IMR-90 (cell line): ENCODE measurements at regions not wholly inside any gene's neighbourhood (a gene's known extent, or its start where the extent isn't known, plus 50 kb on each side); places are given as distances from the start of the nearest gene placed in this dataset.

ENCODE experiments used
- ATAC-seq: fragments of 200-7000 bp; cut with Tn5 transposase; 2 replicates; pipeline ENCODE4 v1.9.1; 2020; ENCODE audit warnings: low read depth, mild to moderate bottlenecking, moderate library complexity
- BruUV-seq: library from RNA; stranded (reverse); fragments of 400-500 nt; replicated peaks from 2 replicates; lab custom pipeline; 2021; lab: Mats Ljungman, UMichigan
- CTCF ChIA-PET: fragments of 300-600 bp; formaldehyde crosslinking; extraction: SDS; loops from one replicate; lab custom pipeline; 2021; ENCODE audit warnings: antibody characterized with exemption; lab: Yijun Ruan, JAX
- POLR2A ChIA-PET: fragments of 300-600 bp; sonication (Branson Sonifier 250); formaldehyde crosslinking; loops from one replicate; lab custom pipeline; 2022; ENCODE audit warnings: antibody characterized with exemption; ENCODE audit not compliant: unreplicated experiment; lab: Charles Lee
- DNase-seq: peaks from one replicate; pipeline ENCODE4 v3.0.0; 2013
- H2AFZ ChIP-seq: replicated peaks from 2 replicates; pipeline ENCODE3; 2013; ENCODE audit warnings: low read length, mild to moderate bottlenecking; ENCODE audit not compliant: poor library complexity
- H2AK5ac ChIP-seq: 2 replicates; pipeline ENCODE4 v1.6.1; 2013; ENCODE audit warnings: low read depth, low read length, inconsistent platforms
- H2AK9ac ChIP-seq: replicated peaks from 2 replicates; pipeline ENCODE3; 2013; ENCODE audit warnings: mild to moderate bottlenecking, low read depth, low read length, moderate library complexity; ENCODE audit not compliant: poor library complexity
- H2BK120ac ChIP-seq: 2 replicates; pipeline ENCODE4 v1.6.1; 2013; ENCODE audit warnings: low read depth, low read length, inconsistent platforms
- H2BK15ac ChIP-seq: 3 replicates; pipeline ENCODE4 v1.6.1; 2013; ENCODE audit warnings: low read depth, low read length, inconsistent platforms
- H2BK20ac ChIP-seq: 2 replicates; pipeline ENCODE4 v1.6.1; 2013; ENCODE audit warnings: low read depth, mild to moderate bottlenecking, inconsistent platforms, low read length, moderate library complexity
- H2BK5ac ChIP-seq: 2 replicates; pipeline ENCODE4 v1.6.1; 2013; ENCODE audit warnings: mild to moderate bottlenecking, low read depth, low read length, inconsistent platforms; ENCODE audit not compliant: poor library complexity, severe bottlenecking
- H3K14ac ChIP-seq: replicated peaks from 2 replicates; pipeline ENCODE4 v1.6.1; 2013; ENCODE audit warnings: low read depth, low read length, inconsistent platforms
- H3K18ac ChIP-seq: 2 replicates; pipeline ENCODE4 v1.6.1; 2013; ENCODE audit warnings: low read depth, low read length, control low read depth
- H3K23ac ChIP-seq: 2 replicates; pipeline ENCODE4 v1.6.1; 2013; ENCODE audit warnings: low read depth, low read length, inconsistent platforms
- H3K27ac ChIP-seq: 2 replicates; pipeline ENCODE4 v1.5.1; 2013; ENCODE audit warnings: mild to moderate bottlenecking, control low read depth, low read length; ENCODE audit not compliant: insufficient read depth
- H3K27me3 ChIP-seq: 2 replicates; pipeline ENCODE4 v1.6.1; 2013; ENCODE audit warnings: low read length; ENCODE audit not compliant: control insufficient read depth, insufficient read depth
- H3K36me3 ChIP-seq: 2 replicates; pipeline ENCODE4 v1.6.1; 2013; ENCODE audit warnings: low read length, mixed read lengths; ENCODE audit not compliant: control insufficient read depth, insufficient read depth
- H3K4ac ChIP-seq: 2 replicates; pipeline ENCODE4 v1.6.1; 2013; ENCODE audit warnings: low read depth, low read length, inconsistent platforms
- H3K4me1 ChIP-seq: 2 replicates; pipeline ENCODE4 v1.6.1; 2013; ENCODE audit warnings: low read length, mixed read lengths; ENCODE audit not compliant: control insufficient read depth, insufficient read depth
- H3K4me2 ChIP-seq: 2 replicates; pipeline ENCODE4 v1.6.1; 2013; ENCODE audit warnings: low read depth, mild to moderate bottlenecking, control low read depth, low read length, moderate library complexity
- H3K4me3 ChIP-seq: 2 replicates; pipeline ENCODE4 v1.5.1; 2013; ENCODE audit warnings: low read depth, mild to moderate bottlenecking, control low read depth, low read length, moderate library complexity; ENCODE audit not compliant: insufficient read depth
- H3K56ac ChIP-seq: 2 replicates; pipeline ENCODE4 v1.6.1; 2013; ENCODE audit warnings: low read length, inconsistent platforms; ENCODE audit not compliant: insufficient read depth; ENCODE audit errors: extremely low read depth
- H3K79me1 ChIP-seq, 2 experiments: 2 replicates each; pipeline ENCODE4 v1.6.1; 2013; ENCODE audit warnings: low read length in 2 of 2, inconsistent platforms in 1 of 2, low read depth in 1 of 2
- H3K9ac ChIP-seq: 2 replicates; pipeline ENCODE4 v1.6.1; 2013; ENCODE audit warnings: low read depth, low read length, control low read depth
- H3K9me1 ChIP-seq: 2 replicates; pipeline ENCODE4 v1.6.1; 2013; ENCODE audit warnings: low read length, inconsistent platforms; ENCODE audit not compliant: insufficient read depth
- H3K9me3 ChIP-seq: 2 replicates; pipeline ENCODE4 v1.6.1; 2013; ENCODE audit warnings: low read length; ENCODE audit not compliant: control insufficient read depth, insufficient read depth
- H4K20me1 ChIP-seq: 2 replicates; pipeline ENCODE4 v1.6.1; 2013; ENCODE audit warnings: low read length, inconsistent platforms; ENCODE audit not compliant: insufficient read depth
- H4K5ac ChIP-seq: 2 replicates; pipeline ENCODE4 v1.6.1; 2013; ENCODE audit warnings: mild to moderate bottlenecking, low read depth, low read length, control low read depth
- H4K8ac ChIP-seq, 2 experiments: 2 replicates each; pipeline ENCODE4 v1.6.1; 2013; ENCODE audit warnings: low read depth in 2 of 2, low read length in 2 of 2, control low read depth in 1 of 2, inconsistent platforms in 1 of 2
- H4K91ac ChIP-seq: 2 replicates; pipeline ENCODE4 v1.6.1; 2013; ENCODE audit warnings: low read depth, low read length, inconsistent platforms; ENCODE audit not compliant: insufficient read depth
- CHD1 ChIP-seq: IDR thresholded peaks from 2 replicates; pipeline ENCODE4 v1.6.1; 2012; ENCODE audit warnings: low read depth, low read length, improper control_type of control experiment
- WGBS, 2 experiments: methylation state at CpG; one replicate each; pipeline versions ENCODE4 v1.1.5 to v1.1.7; 2013; ENCODE audit warnings: missing lambda C conversion rate in 2 of 2; ENCODE audit not compliant: insufficient read length in 1 of 2; ENCODE audit errors: extremely low coverage in 2 of 2; 5-methylcytosine and 5-hydroxymethylcytosine counted together
- dilution Hi-C: fragments of 300-500 bp; cut with HindIII; formaldehyde crosslinking; loops from one replicate; pipeline ENCODE4 v1.14.3; 2018; ENCODE audit warnings: low sequenced_read_pairs; ENCODE audit not compliant: unreplicated experiment
- in situ Hi-C: fragments of 300-500 bp; cut with MboI; formaldehyde crosslinking; loops from 3 replicates; pipeline ENCODE4 v1.14.3; 2019; ENCODE audit warnings: low sequenced_read_pairs, inconsistent platforms, mixed read lengths
- intact Hi-C: fragments of 100-400 bp; cut with micrococcal nuclease; formaldehyde crosslinking; loops from 2 replicates; pipeline ENCODE4 v1.10.0; 2022

- ChIA-PET CTCF (no interaction called here), POLR2A (no interaction called here)
- in situ Hi-C loops (no loop called here), dilution Hi-C loops (no loop called here), intact Hi-C loops (no loop called here)
- no peak overlapping the region for H3K56ac ChIP-seq
- no TSS peak for BruUV-seq
- H3K9me1 ChIP-seq = no peaks in the 10 kb centered on the region
- no peaks in the 10 kb centered on the region for H3K36me3 ChIP-seq
- no peaks in the 10 kb centered on the region for H3K4me1 ChIP-seq
- no peaks in the 10 kb centered on the region for H4K20me1 ChIP-seq
- no peak for ATAC-seq
- H3K9ac ChIP-seq = no peak overlapping the region
- H3K23ac ChIP-seq = no peak overlapping the region
- no peaks in the 10 kb centered on the region for H3K79me1 ChIP-seq
- no peak overlapping the region for H3K18ac ChIP-seq
- no peak overlapping the region for H2AFZ ChIP-seq
- no peak overlapping the region for H2AK9ac ChIP-seq
- no peak for TF ChIP-seq CHD1
- WGBS, 2 experiments = no CpG with 5 or more reads among the region's 2 CpGs
- H3K14ac ChIP-seq = no peak overlapping the region
- H4K8ac ChIP-seq = no peak overlapping the region
- H3K4me2 ChIP-seq = no peak overlapping the region
- H2BK20ac ChIP-seq = no peak overlapping the region
- H3K4me3 ChIP-seq = no peak overlapping the region
- no peak overlapping the region for H4K91ac ChIP-seq
- H3K27ac ChIP-seq = no peak overlapping the region
- no peak overlapping the region for H4K5ac ChIP-seq
- no peak overlapping the region for H2BK5ac ChIP-seq
- no peaks in the 10 kb centered on the region for H3K9me3 ChIP-seq
- H3K27me3 ChIP-seq = peaks cover 9% of the 10 kb centered on the region
- no peak overlapping the region for H2BK15ac ChIP-seq
- no peak for DNase-seq
- no peak overlapping the region for H3K4ac ChIP-seq
- H2BK120ac ChIP-seq = no peak overlapping the region
- no peak overlapping the region for H2AK5ac ChIP-seq
Measured at GRCh38 chr13:99861771-99862170, 109.8 kb downstream of the ZIC5 start.
